WERI-Rb-1 (cell line): ENCODE measurements at regions not wholly inside any gene's neighbourhood (a gene's known extent, or its start where the extent isn't known, plus 50 kb on each side); places are given as distances from the start of the nearest gene placed in this dataset.

Source experiments
- DNase-seq: peaks from one replicate; pipeline ENCODE4 v3.0.0-alpha.2; 2020
- H3K27ac ChIP-seq: fragments of 250-450 bp; sonication (Bioruptor Pico); 2 replicates; pipeline ENCODE4 v1.5.1; 2020; ENCODE audit warnings: mild to moderate bottlenecking, moderate library complexity
- H3K27me3 ChIP-seq: fragments of 250-450 bp; sonication (Bioruptor Pico); 2 replicates; pipeline ENCODE4 v1.5.1; 2021; ENCODE audit warnings: mild to moderate bottlenecking, low read depth, moderate library complexity; ENCODE audit not compliant: insufficient read depth, severe bottlenecking
- H3K36me3 ChIP-seq: fragments of 250-450 bp; sonication (Bioruptor Pico); 2 replicates; pipeline ENCODE4 v1.5.1; 2020; ENCODE audit warnings: mild to moderate bottlenecking, moderate library complexity
- H3K4me3 ChIP-seq: 2 replicates; pipeline ENCODE4 v1.5.1; 2011; ENCODE audit warnings: low read depth, mild to moderate bottlenecking, control low read depth, low read length
- H3K9me3 ChIP-seq: fragments of 250-450 bp; sonication (Bioruptor Pico); 2 replicates; pipeline ENCODE4 v1.5.1; 2021; ENCODE audit warnings: mild to moderate bottlenecking, moderate library complexity; ENCODE audit not compliant: severe bottlenecking
- CTCF ChIP-seq: IDR thresholded peaks from 2 replicates; pipeline ENCODE4 v1.5.1; 2011; ENCODE audit warnings: low read depth, mild to moderate bottlenecking, control low read depth, inconsistent platforms, low read length

DNA sequence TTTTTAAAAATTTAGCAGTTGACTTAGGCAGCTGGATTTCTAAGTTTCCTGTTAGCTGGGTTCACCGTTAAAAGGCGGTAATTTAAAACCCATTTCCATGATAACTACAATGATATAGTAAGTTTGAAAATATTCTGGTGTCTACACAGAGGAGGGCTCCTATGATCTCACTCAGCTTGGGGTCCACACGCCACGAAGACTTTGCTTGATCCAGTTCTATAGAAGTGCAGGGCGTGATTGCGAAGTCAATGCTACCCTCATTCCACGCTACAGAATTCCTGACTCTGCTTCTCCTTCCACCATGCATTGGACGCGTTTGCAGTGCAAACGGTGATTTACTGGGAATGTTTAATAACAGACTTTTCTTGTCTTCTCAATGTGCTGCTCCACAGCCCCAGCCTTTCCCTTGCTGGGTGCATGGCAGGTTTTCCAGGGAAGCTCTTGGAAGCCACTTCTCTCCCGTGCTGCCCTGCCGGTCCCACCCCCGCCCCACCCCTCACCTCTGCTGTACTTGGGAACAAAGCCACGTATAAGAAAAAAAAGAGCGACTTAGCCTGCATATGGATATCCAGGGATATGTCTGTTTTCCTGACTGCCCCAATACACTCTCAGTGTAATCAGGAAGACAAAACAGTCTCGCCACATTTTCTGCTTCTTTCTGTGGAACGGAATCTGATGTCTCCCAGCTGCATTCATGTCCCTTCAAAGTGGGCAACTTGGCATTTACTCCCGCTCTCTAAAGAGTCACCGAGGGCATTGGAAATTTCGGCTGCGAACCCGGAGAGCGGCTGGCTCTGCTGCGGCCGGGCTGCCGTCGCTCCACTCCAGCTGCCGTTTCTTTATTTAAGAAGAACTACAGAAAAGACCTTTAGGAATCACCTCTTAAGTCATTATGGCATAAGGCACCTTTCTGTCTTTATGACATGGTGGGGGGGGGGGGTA, 434.4 kb upstream of the MGMT start:
- TF ChIP-seq CTCF: no peak
- H3K36me3 ChIP-seq: no peaks in the 10 kb centered on the region
- no peaks in the 10 kb centered on the region for H3K9me3 ChIP-seq
- no peaks in the 10 kb centered on the region for H3K27me3 ChIP-seq
- no peak overlapping the region for H3K4me3 ChIP-seq
- no peak for DNase-seq
- H3K27ac ChIP-seq: no peak overlapping the region

DNA sequence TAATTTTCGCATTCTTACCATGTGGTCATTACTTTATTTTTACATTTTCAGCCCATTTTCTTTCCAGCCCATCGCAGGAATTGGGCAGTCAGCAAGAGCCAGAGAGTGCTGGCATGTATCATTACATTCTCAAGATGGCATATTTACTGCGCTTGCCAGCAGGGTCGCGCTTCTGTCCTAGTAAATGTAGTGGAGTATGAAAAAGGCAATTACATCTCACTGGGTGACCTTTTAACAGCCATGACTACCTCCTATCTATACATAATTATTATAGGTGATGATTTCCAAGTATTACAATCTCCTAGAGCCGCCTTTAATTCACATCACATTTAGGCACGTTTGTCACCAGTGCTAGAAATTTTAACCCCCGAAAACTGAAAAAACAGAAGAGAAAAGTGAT, 433.7 kb upstream of the MGMT start:
- Histone ChIP-seq H3K9me3 (no peaks in the 10 kb centered on the region), H3K4me3 (no peak overlapping the region), H3K36me3 (no peaks in the 10 kb centered on the region), H3K27me3 (no peaks in the 10 kb centered on the region), H3K27ac (no peak overlapping the region)
- no peak for DNase-seq
- TF ChIP-seq CTCF: no peak

DNA sequence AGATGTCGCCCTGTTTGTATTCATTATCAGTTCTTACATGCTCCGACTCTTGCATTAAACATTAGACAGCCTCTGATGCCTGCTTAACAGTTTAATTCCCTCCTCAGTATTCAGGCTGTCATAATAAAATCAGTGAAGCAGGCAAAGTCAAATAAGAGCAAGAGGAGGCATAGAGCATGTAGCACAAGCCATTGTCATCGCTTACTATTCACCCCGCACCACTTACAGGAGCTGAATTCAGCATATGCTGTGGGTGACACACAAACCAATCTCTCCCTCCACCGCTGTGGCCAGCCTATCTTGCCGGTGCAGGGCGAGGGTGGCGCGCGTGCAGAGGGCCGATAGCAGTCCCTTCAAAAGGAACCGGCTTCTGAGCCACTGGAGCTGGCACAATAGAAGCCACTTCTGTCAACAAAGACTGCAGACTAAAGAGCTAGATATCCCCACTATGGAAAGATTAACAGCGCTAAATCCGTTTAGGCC, 433.2 kb upstream of the MGMT start:
- DNase-seq: peak; percentile 68
- no peak overlapping the region for H3K27ac ChIP-seq
- no peak for TF ChIP-seq CTCF
- H3K4me3 ChIP-seq: peak overlapping the region; percentile 18
- H3K36me3 ChIP-seq: no peaks in the 10 kb centered on the region
- no peaks in the 10 kb centered on the region for H3K27me3 ChIP-seq
- no peaks in the 10 kb centered on the region for H3K9me3 ChIP-seq

DNA sequence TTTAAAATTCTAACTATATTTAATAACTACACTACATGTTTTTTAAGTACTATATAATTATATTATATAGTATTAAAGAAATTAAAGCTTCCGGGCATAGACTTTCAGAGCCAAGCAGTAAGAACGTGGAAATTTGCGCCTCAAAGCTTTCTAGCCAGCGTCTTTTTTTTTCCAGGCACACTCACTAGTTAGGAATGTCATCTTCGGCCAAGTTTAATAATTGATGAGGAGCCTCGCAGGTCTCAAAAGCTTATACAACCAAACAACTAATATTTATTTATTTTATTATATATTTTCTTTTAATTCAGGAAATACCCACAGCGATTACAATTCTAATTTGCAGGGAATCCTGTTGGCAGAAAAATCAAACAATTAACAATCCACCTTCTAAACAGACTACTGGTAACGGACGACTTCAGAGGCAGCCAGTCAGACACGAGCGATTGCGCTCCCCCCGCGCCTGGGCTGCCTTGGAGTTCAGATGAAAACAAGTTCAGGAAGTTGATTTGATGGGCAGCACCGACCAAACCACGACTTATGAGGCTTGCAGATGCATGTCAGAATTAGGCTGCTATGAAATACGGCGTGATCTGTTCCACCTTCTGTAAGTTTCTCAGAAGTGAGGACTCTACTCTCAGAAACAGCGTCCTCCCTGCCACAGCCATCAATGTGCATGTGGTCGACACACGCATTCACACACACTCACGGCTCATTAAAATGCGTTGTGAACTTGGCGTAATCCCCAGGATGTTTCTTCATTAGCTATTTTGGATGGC, 431.8 kb upstream of the MGMT start:
- no peak for TF ChIP-seq CTCF
- no peaks in the 10 kb centered on the region for H3K36me3 ChIP-seq
- no peak overlapping the region for H3K27ac ChIP-seq
- no peaks in the 10 kb centered on the region for H3K9me3 ChIP-seq
- no peaks in the 10 kb centered on the region for H3K27me3 ChIP-seq
- no peak overlapping the region for H3K4me3 ChIP-seq
- DNase-seq: no peak

GRCh38 chr10:129038522-129038921, 428.5 kb upstream of the MGMT start:
- no peak for TF ChIP-seq CTCF
- Histone ChIP-seq H3K27ac (no peak overlapping the region), H3K9me3 (no peaks in the 10 kb centered on the region), H3K36me3 (no peaks in the 10 kb centered on the region), H3K27me3 (no peaks in the 10 kb centered on the region), H3K4me3 (no peak overlapping the region)
- no peak for DNase-seq
